Activated CD4-positive, alpha-beta T cell treated with anti-CD3 and anti-CD28 coated beads, Interleukin-2, amount 50 U/mL, for 16 hours (primary cell): ENCODE measurements at regions not wholly inside any gene's neighbourhood (a gene's known extent, or its start where the extent isn't known, plus 50 kb on each side); places are given as distances from the start of the nearest gene placed in this dataset.

ENCODE experiments used
- DNase-seq: peaks from one replicate; pipeline ENCODE4 v3.0.0-alpha.2; 2020

DNA sequence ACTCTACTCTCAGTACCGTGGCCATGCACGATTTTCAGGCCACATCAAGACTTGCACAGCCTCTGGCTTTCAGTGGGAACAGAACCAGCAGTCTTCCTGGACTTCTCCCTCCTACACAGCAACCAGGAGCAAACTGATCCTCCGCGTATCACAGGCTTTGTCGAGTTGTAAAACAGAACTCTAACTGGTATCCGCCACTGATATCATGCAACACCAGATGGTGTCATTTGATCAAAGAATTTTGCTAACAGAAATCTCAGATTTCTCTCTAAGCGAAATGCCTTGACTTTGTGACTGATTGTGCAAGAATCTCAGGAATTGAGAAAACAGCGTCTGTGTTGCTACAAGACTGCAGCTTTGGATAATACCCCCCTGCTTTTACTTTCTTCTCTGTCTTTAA lies 85.7 kb downstream of the COPS8 start:
- DNase-seq, result no peak

DNA sequence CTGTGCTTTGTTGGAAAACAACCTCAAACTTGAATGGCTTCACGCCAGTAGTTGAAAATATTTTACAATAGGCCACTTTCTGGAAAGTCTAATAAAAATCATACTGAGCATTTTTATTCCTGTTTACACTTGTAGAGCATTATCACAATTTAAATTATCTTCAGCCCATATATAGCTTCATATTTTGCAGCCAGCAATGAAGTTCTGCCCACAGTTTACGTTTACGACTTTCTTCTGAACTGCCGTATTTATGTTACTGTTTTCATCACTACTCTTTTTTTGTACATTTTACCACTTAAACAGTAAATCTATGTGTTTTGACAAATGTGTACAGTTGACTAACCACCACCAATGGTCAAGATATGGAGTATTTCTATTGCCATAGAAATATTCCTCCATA lies 86.2 kb downstream of the COPS8 start:
- no peak for DNase-seq

DNA sequence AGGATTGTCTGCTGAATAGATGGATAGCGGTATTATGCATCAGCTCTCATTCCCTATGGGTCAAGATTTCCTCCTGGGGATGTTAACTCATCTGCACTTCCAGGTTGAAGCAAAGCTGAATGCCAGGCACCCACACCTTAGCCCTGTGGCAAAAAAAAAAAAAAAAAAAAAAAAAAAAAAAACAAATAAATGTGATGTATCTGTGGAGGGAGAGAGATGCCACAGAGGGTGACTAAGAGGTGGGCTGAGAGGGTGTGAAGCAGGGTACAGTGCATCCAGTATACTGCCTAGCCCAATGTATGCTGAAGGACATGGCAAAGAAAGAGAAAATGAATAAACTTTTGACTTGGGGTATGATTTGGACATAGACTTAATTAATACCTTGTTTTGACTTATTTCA lies 91.4 kb downstream of the COPS8 start:
- DNase-seq, result no peak

DNA sequence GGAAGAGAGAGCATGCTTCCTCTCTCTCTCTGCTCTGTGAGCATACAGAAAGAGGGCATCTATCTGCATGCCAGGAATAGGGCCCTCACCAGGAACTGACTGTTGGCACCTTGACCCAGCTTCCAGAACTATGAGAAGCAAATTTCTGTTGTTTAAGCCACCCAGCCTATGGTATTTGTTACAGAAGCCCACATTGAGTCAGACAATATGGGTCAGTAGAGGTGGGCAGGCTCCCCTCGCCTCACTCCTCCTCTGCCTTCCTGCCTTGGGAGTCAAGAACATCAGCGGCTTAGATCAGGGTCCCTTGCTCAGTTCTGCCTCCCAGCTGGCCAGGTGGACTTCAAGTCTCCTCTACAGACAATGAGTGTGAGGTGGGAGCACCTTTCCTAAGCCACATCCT lies 92.3 kb downstream of the COPS8 start:
- DNase-seq, result no peak

DNA sequence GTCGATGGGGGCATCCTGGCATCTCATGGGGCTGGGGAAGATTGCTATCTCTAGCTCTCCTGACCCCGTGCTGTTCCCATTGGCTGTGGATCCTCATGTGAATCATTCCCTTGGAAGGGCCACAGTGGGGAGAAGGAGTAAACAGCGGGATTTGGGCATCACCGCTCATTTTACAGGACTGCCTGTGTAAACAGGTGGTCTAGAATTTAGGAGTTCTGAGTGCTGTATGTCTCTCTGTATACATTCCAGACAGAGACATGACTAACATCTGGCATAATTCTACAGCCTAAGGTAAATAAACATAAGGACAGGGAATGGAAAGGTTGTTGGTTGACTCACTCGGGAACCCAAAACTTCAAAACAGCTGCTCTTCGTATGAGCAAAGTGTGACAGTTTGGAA lies 92.7 kb downstream of the COPS8 start:
- DNase-seq, result no peak

DNA sequence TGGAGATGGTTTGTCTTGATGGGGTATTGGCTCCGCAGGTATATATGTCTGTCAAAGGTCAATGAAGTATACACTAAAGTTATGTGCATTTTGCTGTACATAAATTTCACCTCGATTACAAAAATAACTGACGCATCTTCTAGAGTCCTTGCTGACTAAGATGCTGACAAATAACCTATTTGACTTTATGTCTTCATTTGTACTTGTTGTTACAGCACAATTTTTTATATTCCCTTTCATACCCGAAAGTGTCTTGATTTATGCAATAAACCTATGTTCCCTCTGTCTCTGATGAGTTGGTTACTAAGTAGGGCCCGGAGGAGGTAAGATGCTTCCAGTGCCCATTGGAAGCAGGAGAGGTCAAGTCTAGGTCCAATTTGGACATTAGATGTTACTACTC lies 93.5 kb downstream of the COPS8 start:
- no peak for DNase-seq

DNA sequence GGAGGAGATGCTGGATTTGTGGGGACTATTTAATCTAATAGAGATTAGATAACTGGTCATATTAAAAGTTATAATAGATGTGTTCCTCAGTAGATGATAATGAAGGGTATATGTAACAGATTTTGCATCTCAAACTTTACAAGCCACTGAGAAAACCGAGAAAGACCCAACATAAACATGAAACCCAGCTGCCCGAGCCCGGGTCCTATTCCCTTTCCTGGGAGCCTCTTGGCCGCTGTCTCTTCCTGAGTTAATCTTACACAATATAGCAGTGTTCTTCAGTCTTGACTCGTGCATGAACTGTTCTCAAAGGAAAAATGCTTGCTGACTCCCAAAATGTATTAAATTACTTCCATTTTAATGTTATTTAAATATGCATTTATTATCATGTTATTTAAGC lies 94.5 kb downstream of the COPS8 start:
- DNase-seq, result no peak

DNA sequence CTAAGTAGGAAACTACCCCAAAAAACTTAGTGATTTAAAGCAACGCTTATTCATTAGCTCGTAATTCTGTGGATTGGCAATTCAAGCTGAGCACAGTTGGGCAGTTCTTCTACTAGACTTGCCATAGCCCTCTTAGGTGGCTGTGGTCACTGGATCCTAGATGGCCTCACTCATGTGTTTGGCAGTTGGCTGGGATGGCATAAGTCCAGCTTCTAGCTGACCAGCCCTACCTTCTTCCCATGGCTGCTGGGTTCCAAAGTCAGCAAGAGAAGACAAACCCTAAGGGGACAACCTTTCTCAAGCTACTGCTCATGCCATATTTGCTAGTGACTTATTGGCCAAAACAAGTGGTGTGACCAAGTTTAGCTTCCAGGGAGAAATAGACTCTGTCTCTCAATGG lies 95.3 kb downstream of the COPS8 start:
- no peak for DNase-seq

DNA sequence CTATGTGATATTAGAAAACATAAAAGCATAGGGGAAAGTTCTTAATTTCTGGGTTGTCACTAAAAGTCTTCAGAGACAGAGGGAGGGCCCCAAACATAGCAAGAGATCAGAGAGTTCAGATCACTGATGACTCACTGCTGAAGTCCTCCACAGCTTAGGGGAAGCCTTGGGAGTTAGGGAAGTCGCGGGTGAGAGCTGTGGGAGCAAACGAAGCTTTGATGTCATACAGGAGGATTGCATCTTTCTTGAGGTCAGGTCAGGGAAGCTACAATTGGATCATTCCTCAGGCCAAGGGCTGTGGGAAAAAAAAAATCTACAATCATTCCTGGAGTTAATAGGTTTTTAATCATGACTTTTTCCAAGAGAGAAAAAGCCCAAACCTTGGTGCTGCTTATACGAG lies 96.2 kb downstream of the COPS8 start:
- no peak for DNase-seq

DNA sequence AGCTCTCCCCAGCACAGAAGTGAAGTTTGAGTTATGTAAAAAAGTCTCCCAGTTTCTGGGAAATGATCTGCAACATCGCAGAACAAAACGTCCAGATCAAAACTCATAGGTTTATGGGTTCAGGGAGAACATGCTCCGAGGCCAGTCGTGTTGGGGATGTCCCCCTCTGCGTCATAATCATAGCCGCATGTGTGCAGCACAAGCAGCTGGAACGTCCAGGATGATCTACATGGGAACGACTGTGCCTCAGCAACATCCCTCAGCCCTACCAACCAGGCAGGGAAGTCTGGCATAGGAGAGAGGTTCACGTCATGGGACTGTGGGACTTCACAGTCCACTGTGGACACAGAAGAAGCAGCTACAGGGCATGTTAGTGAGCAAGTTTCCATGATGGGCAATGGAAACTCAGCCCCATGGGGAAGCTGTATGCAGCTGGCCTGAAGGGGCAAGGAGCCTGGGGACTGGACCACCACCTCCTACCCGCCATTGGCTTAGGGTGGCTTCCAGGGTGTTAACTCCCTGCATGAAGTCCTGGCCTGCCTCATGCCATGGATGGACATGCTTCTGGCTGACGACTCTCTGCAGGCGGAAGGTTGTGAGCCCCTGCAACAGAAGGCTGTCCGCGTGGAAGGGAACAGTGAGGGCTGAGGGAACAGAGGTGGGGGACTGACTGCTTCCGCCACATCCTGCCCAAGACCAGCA lies 96.9 kb downstream of the COPS8 start:
- no peak for DNase-seq

DNA sequence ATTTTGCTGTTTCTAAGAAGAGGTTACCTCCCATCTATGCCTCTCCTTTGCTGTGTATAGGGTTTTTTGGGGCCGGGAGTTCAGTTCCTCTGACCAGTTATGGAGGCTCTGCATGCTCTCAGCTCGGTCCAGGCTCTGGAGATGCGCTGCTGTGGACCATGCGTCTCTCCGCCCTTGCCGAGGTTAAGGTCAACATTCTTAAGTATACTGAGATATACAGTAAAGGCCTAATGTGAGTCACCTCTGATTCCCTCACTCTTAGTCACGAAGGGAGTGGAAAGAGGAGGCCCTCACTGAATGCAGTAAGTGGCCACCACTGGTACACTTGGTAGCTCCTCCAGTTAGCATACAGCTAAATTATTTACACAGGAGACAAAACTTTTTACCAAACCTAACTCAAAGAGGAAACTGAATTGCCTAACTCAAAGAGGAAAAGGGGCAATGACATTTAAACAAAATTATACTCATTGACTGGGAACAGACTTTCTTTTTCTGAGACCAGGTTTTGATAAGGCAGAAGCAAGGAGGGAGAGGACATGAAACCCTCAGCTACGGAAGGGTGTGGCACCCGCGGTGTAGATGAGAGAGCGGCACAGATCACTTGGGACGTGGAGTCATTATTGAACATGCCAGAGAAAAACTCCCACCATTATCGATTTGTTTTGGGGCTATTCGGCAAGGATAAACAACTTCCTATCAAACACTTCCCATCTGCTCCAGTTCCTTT lies 98.7 kb downstream of the COPS8 start:
- no peak for DNase-seq

DNA sequence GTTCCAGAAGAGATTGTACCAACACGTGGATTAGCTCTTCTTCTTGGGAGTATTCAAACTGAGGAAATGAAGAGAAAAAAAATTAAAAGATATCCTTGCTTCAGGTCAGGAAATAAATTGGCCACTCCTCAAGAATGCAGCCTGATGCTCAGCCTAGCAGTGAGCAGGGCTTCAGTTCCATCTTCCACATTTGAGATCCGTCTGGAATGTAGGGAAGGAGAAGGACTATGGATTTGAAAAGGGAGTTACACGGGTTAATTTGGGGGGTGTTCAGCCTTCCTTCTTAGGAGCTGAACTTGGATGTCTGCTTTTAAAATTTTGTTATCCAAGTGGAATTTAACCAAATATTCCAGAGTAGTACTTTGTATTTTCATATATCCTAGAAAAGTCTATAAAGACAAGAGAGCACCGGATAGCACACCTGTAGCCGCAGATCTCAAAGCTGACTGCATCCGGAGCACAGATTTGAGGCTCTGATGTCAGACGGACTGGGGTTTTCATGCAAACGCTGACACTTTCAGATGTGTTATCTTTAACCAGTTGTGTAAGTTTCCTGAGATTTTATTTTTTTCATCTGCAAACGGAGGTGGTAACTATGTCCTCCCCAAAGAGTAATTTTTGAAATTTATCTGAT lies 99.3 kb downstream of the COPS8 start:
- DNase-seq, result no peak

DNA sequence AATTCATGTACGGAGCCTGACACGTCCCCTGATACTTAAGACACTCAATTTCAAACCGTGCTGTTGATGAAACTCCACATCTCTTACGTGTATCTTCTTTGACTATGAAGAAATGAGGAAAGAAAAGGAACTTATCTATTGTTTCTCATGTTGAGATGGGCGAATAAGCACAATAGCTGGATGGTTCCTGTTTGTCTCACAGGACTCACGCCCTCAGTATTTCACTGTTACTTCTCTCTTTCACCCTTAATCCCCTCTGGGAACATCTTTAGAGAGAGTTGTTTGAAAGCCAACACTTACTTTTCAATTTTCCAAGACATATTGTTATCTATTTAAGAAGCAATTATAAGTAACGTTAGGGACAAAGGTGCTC lies 99.8 kb downstream of the COPS8 start:
- DNase-seq, result no peak

DNA sequence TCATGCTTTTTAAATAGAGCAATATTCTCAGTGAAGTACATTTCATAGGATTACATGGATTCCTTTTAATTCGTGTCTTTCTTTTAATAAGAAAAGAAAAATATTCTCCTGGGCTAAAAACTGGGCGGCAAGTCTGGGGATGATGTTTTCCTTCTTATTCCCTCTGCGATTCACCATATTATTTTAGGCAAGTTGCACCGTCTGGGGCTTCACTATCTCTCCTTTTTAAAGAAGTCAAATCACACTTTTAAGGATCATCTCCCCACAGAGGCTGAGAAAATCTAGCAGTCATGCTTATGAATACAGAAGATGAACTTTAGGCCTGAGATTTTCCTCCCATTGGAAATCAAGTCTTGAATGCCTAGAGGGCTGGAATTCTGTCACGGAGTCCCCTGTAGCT lies 104.1 kb downstream of the COPS8 start:
- no peak for DNase-seq

DNA sequence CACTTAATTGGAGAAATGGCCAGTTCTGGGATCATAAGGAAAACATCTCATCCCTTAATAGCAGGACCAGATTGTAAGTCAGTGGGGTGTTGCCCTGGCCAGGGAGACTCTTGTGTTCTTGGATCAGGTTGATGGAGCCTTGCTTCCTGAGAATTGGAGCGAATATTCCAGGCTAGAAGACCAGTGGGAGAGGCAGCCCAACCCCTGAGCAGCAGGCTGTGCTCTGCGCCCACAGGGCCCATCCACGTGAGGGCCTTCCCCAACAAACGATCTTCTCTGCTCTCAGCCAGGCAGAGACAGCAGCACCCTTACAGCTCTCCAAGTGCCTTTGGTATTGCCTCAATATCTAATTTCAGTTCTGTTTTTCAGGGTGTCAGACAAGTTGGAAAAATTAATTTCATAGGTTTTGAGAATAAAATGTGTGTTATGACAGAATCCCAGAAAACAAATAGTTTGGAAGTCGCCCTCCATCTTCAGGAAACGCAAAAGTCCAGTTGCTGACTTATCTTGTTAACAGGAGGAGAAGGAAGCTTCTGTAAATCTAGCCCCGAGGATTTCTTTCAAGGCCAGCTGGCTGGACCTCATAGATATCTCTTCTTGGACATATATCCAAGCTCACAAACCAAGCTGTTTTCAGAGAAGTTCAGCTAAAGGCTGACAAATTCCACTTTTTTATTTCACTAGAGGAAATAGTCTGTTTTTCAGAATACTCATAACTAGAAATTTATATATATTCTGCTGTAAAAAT lies 105.5 kb downstream of the COPS8 start:
- DNase-seq, result no peak

DNA sequence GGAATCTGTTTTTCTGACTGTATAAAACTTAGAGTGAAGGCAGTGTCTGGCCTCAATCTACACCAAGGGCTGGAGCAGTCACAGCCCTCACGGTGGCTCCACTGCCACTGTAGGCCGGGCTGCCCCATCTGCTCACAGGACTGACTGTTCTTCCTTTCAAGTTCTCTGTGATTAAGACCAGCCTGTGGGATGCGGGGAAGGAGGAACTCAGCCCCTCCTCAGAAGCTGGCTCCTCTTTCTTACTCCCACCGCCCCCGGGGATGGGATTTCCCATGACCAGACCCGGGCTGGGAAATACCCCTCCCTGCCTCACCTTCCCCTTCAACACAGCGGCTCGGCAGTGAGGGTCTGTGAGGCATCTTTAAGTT lies 106.0 kb downstream of the COPS8 start:
- no peak for DNase-seq

DNA sequence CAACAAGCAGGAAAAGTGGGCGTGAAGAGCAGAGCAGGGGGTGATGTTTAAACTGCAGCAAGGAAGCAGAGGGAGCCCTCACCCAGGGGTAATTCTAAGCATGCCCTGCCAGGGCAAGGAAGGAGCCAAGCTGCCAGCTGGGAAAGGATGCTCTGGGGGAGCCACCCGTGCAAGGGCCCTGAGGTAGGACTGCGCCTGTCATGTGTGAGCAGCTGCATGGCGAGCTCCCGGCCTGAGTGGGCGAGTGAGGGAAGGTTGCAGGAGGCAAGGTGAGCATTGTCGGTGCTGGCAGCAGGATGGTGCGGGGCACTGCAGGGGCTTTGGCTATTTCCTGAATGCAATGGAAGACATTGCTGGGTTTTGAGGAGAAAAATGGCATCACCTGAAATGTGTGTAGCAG lies 107.2 kb downstream of the COPS8 start:
- DNase-seq, result no peak

DNA sequence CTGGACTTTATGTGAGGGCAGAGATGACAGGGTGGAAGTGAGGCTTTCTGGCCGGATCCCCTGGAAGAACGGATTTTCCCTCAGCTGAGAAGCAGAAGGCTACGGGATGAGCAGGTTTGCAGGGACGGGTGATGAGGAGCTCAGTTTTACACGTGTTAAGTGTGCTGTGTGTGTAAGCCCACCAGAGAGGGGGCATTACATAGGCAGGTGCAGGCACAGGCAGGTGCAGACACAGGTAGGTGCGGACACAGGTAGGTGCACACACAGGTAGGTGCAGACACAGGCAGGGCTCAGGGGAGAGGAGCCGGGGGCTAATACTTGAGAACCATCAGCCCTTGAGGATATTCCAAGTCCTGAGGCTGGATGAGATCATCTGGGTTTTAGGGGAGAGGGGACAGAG lies 107.7 kb downstream of the COPS8 start:
- DNase-seq, result no peak

DNA sequence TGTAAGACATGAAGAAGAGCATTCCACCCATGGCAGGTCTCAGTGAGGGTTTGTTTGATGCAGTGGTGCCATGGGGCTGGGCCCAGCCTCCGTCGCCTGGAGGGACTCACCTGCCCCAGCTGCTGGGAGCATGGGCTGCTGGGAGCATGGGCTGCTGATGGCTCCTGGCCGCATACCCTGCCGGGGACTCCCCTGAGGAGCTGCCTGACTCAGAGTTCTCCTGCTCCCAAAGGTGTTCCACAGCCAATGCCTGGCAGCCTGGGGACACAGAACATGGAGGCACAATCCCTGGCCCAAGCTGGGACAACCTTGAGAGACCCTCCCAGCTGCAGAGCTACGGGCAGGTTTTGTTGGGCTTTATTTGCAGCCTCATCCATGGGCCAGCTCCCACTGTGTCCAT lies 108.4 kb downstream of the COPS8 start:
- no peak for DNase-seq

DNA sequence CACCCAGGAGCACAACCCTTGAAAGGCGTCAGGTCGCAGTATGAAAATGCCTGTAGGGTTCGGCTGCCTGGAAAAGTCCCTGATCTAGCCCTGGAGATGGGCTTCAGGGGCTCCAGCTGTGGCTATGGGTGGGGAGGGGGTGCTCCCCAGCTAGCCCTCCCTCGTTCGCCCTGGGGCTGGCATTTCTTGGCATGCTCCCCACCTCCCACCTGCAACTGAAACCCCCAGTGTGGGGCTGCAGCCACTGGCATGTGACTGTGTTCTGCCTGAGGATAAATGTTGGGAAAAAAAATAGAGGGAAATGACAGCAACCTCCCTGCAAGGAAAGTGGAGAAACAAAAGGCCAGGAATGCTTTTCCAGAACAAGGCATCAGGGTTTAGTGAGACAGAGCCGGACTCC lies 109.2 kb downstream of the COPS8 start:
- no peak for DNase-seq

DNA sequence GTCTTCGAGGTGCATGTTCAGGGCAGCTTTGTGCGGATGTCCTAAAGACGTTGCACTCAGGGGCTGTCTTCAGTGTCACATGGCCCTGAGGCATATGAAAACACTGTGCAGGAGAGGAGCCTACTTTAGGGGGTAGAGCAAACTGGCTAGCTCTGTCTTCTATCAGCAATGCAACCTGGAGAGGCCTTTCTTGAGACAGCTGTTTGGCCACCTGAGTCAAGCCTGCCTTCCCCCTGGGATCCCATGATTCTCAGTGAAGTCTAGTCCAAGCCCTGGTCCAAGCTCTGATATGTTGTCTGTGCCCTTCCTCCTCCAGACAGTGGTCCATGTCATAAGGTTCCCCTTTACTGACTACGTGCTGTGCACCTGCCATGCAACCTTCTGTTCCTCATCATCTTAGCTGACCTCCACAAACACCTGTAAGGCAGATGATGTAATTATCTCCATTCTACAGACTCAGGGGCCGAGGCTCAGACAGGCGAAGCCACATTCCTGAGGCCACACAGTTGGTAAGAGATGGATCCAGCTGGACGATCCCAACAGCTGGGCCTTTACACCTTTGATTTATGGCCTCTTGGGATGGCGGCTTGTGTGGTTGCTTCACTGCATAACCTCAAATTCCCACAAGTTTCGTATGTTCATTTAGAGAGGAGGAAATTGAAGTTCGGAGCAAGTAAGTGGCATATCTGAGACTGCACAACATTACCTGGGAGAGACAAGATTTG lies 109.9 kb downstream of the COPS8 start:
- DNase-seq, result no peak

DNA sequence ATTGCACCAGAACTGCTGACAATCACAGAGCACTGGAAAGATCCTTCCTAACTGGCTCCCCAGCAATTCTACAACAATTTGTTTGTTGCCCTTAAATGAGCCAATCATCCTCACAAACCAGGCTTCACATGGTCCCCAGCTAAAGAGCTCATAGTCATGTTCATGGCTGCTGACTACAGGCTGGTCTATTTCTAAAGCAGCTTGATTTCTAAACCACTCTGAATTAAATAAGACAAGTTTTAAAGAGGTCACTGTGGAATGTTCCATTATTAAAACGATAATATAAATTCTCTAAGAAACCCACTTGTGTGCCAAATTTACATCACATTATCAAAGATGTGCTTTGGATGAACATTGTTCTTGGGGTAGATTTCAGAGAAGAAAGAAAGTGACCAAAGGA lies 110.7 kb downstream of the COPS8 start:
- no peak for DNase-seq
